ENCODE measurements at regions not wholly inside any gene's neighbourhood (a gene's known extent, or its start where the extent isn't known, plus 50 kb on each side); places are given as distances from the start of the nearest gene placed in this dataset.
"Not testable (repeated sequence)": the region's sequence is repeated elsewhere in the genome, so short reads cannot be mapped to it uniquely, and the experiment has no call there.

DNA sequence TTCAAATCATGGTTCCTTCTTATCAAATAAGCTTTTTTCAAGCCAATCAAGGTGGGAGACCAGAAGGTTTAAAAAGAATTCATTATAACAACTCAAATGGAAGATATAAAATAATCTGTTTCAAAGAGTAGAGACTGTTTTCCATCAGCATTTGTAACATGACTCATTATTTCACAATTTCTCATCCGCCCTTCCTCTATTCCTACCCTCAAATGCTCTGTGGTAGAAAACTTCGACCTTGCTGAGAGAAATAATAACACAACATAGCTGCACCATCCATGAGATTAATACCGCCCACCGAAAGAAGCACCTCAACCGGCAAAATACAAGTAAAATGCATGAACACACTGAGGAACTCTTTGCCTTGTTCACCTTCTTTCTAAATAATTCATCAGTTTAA, 2039.2 kb upstream of the CELF4 start:
- DNase-seq (ENCODE audit: low read depth), result no peak

DNA sequence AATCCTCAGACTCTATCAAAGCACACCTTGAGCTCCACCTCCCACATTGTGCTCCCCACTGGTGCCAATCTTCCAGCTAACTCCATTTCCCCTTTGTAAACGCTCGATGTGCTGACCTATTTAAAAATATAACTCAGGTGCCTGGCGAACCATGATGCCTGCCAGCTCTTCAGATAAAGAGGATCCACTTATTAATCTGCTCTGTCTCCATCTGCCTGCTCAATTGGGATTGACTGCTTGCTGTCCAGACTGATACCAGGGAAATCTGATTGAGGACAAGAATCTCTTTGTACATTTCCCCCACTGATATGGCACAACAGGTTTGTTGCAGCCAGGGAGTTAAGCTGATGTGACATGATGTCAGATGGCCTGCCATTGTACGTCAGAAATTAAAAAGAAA, 2036.5 kb upstream of the CELF4 start:
- DNase-seq (ENCODE audit: low read depth), result no peak

DNA sequence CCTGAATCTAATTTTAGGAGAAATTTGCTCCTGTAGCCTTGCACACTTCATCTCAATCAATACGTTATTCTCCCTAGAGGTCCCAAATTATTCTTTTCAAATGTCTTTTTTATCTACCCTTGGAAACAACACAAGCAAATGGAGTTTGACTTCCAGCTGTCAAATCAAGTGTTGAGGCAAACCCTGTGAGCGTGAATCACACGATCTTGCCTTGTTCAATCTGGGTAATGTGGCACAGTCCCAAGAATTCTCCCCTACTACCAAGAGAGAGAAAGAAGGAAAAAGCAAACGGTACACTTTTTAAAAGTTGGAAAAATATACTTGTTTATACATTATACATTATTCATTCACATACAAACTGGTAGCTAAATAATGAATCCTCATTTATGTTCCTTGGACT, 2035.3 kb upstream of the CELF4 start:
- DNase-seq (ENCODE audit: low read depth), result no peak

DNA sequence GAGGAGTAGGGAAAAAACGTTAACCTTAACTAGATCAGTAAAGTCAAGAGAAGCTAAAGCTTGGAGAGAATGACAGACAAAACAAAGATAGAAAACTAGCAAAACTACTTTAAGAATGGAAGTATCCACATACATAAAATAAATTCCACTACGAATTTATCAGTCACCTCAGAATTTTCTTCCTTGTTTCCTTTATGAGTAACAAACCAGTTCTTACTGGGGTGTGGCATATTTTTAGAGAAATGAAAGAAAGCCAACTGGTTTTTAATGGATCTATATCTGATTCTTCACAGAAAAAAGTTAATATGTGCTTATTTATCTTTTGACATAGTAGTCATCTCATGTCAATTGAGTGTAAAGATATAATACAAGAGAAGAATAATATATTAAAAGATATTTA, 2033.7 kb upstream of the CELF4 start:
- DNase-seq (ENCODE audit: low read depth), result no peak

DNA sequence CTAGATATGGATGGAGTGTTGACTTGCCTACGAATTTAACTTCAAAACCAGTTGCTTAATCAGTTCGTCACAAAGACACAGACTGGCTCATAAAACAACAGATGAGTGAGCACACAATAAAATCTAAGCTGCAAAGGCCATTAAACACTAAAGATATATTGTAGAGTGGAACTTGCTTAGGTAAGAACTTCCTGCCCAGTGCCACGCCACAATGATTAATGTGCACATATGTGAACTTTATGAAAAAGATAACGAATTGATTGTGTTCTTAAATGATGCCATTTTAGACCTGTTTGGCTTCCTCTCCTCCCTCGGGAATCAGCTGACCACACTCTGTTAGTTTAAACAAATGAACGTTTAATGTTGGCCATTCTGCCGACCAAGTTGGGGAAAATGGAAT, 2031.3 kb upstream of the CELF4 start:
- DNase-seq (ENCODE audit: low read depth), result no peak

DNA sequence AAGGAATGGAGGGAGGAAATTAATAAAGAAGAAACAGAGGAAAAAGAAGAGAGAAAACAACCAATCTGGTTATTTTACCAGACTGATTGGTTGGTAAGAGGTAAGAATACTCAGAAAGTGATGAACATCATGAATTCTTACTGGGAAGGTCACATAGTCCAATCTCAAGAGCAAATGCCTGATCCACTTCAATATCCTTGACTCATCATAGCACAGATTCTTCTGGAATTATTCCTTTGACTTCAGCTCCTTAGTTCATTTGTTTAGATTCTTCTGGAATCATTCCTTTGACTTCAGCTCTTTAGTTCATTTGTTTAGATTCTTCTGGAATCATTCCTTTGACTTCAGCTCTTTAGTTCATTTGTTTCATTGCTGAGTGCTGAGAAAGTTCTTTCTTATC, 2030.6 kb upstream of the CELF4 start:
- DNase-seq (ENCODE audit: low read depth), result no peak

DNA sequence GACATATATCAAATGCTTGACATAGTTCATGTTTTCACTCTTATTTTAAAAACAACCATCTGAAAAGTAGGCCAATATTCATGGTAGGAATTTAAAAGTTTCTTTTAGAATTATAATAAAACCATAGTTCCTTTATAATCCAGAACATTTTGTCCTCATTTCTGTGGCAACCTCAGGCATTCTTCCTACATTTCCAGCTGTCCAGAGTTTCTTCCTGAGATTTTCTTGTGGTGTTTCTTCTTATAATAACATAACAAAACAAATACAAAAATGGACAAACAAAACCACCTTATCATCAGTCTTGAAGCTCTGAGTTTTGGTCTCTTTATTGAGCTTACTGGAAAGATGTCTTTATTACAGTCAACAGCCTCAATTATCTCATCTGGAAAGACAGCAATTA, 2028.6 kb upstream of the CELF4 start:
- no peak for DNase-seq (ENCODE audit: low read depth)

DNA sequence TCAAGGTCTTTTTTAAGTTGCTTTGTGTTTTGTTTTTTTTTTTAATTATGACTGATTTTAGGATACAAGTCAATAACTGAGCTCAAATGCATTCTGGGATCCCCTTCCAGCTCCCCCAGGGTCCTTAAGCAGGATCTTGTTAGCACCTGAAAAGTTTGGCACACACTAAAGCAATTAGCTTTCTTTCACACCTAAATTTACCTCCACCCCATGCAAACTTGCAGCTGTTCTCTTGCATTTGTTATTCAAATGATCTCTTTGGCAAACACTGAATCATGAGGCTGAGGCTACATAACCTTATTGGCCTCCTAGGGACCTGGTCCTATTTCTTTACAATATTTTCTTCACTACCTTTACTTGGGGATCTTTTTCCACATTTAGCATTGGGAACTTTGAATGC, 2026.1 kb upstream of the CELF4 start:
- DNase-seq (ENCODE audit: low read depth), result no peak

DNA sequence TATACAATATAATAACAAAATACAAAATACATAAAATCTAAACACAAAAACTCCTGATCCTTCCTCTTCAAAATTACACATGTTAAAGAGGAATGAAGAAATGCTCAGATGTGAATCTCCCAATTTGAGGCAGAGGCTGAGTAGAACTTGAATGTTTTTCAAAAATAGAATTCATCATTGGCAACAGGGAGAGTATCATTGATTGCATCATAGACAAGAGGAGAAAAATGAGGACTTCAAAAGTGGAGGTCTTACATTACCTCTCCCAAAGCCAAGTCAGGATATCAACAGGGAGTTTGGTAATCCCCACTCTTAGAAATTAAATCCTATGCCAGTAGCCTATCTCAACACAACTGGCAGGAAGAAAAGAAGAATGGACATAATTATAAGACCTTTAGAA, 2023.9 kb upstream of the CELF4 start:
- DNase-seq (ENCODE audit: low read depth), result no peak

DNA sequence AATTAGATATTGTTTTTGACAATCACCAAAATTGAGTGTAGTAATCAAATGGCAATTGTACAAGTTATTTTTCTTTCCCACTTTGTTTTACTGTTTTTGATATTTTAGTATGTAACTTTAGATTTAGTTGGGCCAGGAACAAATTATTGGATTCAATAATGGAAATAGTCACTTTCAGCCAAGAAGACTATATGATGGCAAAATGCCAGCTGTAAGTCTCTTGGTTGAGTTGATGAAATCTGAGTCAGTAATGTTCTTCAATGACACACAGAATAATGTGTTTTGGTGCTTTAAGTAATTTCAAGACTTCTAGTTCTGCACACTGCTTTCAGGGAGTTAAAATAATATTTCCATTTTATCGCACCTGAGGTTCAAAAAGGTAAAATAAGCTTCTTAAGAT, 2022.0 kb upstream of the CELF4 start:
- DNase-seq (ENCODE audit: low read depth), result no peak

DNA sequence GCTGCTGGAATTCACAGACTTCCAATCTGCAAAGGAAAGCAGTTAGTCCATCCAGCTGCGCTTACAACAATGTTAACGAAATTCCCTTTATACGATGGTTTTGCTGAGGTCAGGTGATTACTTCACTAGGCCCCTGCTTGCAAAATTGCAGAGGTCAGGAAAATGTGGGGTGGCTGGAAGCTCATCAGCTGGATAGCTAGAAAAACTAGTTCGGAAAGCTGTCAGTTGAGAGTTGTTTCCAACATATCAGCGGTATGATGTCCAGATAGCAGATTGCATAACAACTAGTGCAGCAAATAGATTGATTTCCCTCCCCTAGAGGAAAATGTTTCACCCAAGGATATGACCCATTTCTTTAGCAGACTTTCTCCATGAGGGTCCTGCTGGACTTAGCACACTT, 2021.1 kb upstream of the CELF4 start:
- DNase-seq (ENCODE audit: low read depth), result no peak

DNA sequence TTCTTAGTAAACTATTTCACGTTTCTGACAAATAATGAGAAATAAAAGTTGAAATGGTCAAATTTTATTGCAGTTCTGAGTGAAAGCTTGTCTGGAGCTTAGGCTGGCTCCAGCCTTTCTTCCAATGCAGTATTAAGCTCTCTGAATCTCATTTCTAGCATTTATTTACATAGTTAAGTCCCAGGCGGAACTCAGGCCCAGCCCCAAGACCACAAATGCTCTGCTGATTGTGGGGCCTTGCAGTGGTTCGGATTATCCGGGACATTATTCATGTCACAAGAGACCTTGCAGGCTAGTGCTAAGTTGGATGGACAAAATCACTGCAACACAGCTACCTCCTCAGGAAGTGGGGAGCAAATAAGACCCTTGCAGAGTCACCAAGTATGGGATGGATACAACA, 2009.3 kb upstream of the CELF4 start:
- DNase-seq (ENCODE audit: low read depth), result no peak

DNA sequence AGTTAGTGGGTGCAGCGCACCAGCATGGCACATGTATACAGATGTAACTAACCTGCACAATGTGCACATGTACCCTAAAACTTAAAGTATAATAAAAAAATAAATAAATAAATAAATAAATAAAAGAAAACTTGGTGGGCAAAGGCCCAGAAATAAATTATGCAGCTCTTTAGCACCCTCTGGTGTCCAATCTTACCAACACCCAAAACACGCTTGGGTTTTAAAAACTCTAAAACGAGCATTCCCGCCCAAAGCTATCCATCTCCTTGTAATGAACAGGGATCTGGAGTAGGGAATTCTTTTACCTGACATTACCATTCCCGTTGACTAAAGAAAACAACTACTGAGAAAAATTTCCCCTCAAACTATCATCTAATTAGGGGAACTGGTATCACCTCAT, 2005.9 kb upstream of the CELF4 start:
- no peak for DNase-seq (ENCODE audit: low read depth)

DNA sequence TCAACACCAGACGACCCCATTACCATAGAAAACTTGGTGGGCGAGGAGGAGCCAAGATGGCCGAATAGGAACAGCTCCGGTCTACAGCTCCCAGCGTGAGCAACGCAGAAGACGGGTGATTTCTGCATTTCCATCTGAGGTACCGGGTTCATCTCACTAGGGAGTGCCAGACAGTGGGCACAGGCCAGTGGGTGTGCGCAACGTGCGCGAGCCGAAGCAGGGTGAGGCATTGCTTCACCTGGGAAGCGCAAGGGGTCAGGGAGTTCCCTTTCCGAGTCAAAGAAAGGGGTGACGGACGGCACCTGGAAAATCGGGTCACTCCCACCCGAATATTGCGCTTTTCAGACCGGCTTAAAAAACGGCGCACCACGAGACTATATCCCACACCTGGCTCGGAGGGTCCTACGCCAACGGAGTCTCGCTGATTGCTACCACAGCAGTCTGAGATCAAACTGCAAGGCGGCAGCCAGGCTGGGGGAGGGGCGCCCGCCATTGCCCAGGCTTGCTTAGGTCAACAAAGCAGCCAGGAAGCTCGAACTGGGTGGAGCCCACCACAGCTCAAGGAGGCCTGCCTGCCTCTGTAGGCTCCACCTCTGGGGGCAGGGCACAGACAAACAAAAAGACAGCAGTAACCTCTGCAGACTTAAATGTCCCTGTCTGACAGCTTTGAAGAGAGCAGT, 2000.1 kb upstream of the CELF4 start:
- not testable (repeated sequence) for DNase-seq (ENCODE audit: low read depth)

DNA sequence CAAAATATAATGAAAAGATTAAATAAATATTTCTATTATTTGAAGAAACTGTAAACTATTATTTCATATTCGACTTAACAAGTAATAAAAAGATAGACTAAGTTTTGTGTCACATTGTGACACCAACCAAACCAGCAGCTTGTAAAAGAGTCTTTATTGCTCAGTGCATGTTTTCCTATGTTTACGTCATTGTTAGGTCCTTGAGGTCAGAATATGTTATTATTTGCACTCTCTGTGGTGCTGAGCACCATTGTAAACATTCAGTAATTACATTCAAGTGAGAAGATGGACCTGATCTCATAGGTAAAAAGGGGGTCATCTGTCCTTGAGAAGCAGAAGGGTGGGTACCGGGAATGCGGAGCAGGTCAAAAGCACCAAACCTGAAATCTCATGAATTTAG, 1999.1 kb upstream of the CELF4 start:
- no peak for DNase-seq (ENCODE audit: low read depth)

DNA sequence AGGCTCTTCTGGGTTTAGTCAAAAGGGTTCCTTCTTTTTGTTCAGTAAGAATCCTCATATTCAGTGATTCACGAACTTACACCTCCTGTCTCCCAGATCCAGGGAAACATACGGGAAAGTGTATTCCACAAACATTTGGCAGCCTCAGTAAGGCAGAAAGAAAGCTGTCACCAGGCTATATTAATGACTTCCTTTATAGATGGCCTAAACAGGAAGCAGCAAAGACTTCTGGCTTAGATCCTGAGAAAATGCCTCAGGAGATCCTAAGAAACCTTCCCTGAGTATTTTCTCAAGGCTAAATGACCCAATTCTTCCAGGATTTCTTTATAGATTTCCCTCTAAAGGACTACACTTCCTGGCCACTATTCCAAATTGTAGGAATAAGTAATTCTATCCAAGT, 1995.5 kb upstream of the CELF4 start:
- DNase-seq (ENCODE audit: low read depth), result no peak

DNA sequence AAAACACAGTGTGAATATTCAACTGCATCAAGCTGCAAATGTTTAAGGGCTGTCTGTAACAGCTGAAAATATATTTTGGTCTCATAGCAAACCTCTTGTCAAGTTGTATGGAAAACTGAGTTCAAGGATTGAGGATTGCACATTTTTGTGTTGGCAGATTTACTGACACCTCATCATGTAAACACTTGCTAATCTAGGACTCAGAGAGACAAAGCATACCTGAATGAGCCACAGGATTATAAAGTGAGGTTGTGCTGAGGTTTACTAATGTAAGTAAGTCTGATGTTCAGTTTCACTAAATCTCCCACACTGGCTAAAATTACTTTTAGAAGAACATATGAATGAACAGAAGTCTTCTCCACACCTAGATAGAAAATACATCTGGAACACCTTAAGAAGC, 1993.1 kb upstream of the CELF4 start:
- no peak for DNase-seq (ENCODE audit: low read depth)

DNA sequence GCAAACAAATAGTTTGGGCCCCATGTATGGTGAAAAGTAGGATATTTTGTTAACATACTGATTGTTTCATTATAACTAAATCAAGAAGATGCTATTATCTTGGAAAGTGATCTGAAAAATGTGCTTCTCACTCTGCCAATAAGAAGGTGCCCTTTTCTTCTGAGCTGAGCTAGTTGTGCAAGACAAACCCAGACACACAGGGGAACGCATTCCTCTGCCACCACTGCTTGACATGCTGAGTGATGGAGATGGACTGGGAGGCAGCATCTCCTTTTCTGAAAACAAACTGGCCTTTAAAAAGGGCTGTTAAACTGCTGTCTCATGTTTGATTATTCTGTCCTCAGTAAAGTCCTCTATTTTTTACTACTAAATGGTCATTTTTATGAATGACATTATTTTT, 1989.9 kb upstream of the CELF4 start:
- DNase-seq (ENCODE audit: low read depth), result no peak

DNA sequence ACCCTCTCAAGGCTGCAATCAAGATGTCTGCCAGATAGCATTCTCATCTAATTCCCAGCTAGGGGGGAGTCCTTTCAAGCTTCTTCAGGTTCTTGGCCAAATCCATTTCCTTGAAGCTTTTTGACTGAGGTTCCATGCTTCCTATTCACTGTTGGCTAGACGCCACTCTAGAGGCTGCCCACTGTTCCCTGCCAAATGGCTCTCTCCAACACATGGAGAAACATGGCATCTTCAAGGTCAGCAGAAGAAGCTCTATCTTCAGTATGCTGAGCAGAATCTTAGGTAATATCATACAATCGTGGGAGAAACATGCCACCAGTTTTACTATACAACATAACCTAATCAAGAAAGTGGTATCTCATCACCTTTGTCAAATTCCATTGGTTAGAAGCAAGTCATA, 1985.1 kb upstream of the CELF4 start:
- DNase-seq (ENCODE audit: low read depth), result no peak

DNA sequence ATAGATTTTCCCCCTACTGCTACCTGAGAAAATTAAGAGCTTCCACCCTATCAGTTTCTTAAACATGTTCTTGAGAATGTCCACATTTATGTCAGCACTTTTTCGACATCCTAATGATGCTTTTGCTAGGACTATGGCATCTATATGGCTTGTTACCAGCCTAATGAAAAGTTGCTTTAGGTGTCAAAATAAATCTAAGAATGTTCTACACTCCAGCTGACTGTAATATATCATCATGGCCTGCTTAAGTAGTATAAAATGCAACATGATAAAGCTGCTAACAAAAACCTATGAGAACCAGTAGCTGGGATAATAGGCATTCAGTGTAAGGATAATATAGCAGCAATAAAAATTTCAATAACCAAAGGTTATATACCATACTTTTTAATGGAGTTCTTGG, 1983.5 kb upstream of the CELF4 start:
- DNase-seq (ENCODE audit: low read depth), result no peak

DNA sequence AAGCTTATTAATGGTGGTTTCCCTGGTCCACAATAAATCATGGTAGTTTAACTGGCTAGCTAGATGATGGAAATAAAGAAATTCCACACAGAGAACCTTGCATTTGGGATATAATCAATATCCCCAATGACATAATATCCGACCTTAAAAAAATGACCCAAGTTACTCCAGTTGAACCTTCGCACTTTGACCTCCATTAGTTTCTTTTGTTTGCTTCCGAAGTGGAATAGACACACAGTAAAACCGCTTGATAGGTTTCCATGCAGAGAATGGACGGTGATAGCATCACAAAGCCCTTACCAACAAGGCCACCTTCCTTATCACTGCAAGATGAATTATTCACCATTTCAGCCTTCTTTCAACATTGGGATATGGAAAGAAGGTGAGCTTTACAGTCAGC, 1966.1 kb upstream of the CELF4 start:
- no peak for DNase-seq (ENCODE audit: low read depth)

DNA sequence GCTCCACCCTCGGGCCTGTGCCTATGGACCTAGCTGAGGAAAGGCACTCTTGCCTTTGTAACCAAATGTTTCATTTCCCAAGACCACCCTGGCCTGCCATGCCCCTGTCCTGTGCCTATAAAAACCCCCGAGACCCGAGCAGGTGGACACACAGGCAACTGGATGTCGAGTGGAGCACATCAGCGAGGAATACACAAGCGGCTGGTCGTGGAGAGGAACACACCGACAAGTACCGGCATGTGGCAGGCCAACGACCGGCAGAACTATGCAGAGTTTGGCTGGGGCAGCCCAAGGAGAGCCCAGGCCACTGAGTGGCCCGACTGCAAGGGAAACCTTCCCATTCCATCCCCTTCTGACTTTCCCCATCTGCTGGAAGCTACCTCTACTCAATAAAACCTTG, 1963.8 kb upstream of the CELF4 start:
- no peak for DNase-seq (ENCODE audit: low read depth)

DNA sequence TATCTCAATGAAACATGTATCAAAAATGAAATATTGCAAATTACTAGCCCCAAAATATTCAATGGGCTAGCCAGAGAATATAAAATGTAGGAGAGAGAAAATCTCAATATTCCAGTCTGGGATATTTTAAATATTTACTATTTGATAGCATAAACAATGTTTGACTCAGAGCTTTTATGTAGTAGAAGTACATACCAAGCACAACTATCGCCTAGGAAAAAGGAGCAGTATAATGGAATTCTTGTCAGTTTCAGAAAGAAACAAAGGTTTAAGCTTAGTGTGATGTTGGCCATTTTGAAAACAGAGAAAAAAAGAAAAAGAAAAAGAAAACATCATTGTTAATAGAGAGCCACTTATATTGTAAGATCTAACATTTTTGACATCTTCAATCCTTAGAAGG, 1961.9 kb upstream of the CELF4 start:
- no peak for DNase-seq (ENCODE audit: low read depth)

DNA sequence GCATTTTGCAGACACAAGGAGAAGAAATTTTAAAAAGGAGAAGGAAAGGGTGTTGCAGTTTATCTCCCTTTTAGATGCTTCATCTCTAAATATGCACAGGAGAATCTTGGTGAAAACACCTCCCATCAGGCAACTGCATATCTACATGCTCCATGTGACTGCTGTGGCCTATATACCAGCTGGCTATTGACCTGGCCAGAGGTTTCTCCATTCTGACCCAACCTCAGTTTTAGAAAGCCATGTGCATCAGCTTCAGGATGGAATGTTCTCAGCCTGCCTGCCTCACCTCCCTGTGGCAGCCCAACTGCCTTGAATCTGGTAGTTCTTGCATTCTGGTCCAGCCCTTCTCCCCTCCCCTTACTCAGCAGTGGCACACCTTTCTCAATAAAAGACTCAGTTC, 1958.8 kb upstream of the CELF4 start:
- no peak for DNase-seq (ENCODE audit: low read depth)

DNA sequence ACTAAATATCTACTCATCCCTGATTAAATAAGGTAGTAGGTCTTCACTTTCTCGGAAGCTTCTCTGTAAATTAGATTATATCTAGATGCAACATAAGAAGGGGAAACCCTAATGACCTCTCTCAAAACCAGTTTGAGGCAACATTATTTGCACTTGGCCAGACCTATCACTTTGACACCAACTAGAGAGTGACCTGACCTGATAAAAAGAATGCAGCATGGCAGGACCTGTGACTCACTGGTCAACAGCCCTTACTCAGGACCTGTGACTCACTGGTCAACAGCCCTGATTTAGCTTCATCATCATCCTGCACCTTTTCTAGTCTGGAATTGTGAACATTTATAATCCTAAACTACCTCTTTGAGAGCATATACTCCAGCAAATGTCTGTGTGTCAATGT, 1957.7 kb upstream of the CELF4 start:
- peak; percentile 7 for DNase-seq (ENCODE audit: low read depth)
